ENCODE measurements at regions not wholly inside any gene's neighbourhood (a gene's known extent, or its start where the extent isn't known, plus 50 kb on each side); places are given as distances from the start of the nearest gene placed in this dataset.

DNA sequence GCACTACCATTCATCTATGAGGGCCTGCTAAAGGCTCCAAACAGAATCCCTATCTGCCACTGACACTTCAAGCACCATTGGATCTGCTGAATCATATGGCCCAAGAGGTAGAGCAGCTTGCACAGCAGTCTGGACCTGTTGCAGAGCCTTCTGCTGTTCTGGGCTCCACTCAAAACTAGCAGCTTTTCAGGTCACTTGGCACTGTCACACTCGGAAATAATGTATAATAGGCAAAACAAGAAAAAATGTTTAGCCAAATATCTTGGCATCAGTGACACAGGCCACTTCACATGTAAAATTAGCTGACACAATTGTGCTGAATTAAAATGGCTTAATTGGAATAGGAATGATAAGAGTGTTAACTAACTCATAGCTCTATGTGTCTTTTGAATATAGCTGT, 1182.9 kb upstream of the LRRTM3 start:
- Histone ChIP-seq H3K36me3 (ENCODE audit: control insufficient read depth in 2 of 2, insufficient read depth in 2 of 2, low read length in 1 of 2) (no peaks in the 10 kb centered on the region), H3K9me3 (ENCODE audit: control insufficient read depth in 2 of 2, insufficient read depth in 1 of 2, low read depth in 1 of 2, low read length in 1 of 2) (no peaks in the 10 kb centered on the region), H3K27me3 (ENCODE audit: control insufficient read depth in 1 of 2, insufficient read depth in 2 of 2, low read length in 2 of 2) (no peaks in the 10 kb centered on the region), H3K27ac (ENCODE audit: low read depth in 2 of 2, low read length in 1 of 2) (no peak overlapping the region), H3K4me3 (ENCODE audit: low read depth in 1 of 2, low read length in 2 of 2) (no peak overlapping the region), H3K4me1 (ENCODE audit: control insufficient read depth in 2 of 2, insufficient read depth in 2 of 2, low read length in 1 of 2) (no peaks in the 10 kb centered on the region)
- WGBS, 2 donors = 75 to 80% methylated on average over 1 of the region's 1 CpG

DNA sequence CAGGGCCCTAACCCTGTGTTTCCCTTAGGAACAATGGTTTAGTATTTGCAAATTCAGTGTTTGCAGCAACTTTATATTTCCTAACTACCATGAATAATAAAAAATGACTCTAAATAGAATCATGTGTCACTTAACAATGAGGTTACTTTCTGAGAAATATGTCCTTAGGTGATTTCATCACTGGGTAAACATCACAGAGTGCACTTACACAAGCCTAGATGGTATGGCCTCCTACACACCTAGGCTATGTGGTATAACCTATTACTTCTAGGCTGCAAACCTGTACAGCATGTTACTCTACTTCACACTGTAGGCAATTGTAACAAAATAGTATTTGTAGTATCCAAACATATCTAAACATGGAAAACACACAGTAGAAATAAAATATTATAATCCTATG, 1174.6 kb upstream of the LRRTM3 start:
- no peaks in the 10 kb centered on the region for H3K9me3 ChIP-seq (ENCODE audit: control insufficient read depth in 2 of 2, insufficient read depth in 1 of 2, low read depth in 1 of 2, low read length in 1 of 2)
- no peak overlapping the region for H3K4me3 ChIP-seq (ENCODE audit: low read depth in 1 of 2, low read length in 2 of 2)
- H3K27me3 ChIP-seq (ENCODE audit: control insufficient read depth in 1 of 2, insufficient read depth in 2 of 2, low read length in 2 of 2) = no peaks in the 10 kb centered on the region
- no peaks in the 10 kb centered on the region for H3K36me3 ChIP-seq (ENCODE audit: control insufficient read depth in 2 of 2, insufficient read depth in 2 of 2, low read length in 1 of 2)
- no peak overlapping the region for H3K27ac ChIP-seq (ENCODE audit: low read depth in 2 of 2, low read length in 1 of 2)
- no peaks in the 10 kb centered on the region for H3K4me1 ChIP-seq (ENCODE audit: control insufficient read depth in 2 of 2, insufficient read depth in 2 of 2, low read length in 1 of 2)

GRCh38 chr10:65751896-65752295, 1173.9 kb upstream of the LRRTM3 start:
- Histone ChIP-seq H3K9me3 (ENCODE audit: control insufficient read depth in 2 of 2, insufficient read depth in 1 of 2, low read depth in 1 of 2, low read length in 1 of 2) (no peaks in the 10 kb centered on the region), H3K4me3 (ENCODE audit: low read depth in 1 of 2, low read length in 2 of 2) (no peak overlapping the region), H3K4me1 (ENCODE audit: control insufficient read depth in 2 of 2, insufficient read depth in 2 of 2, low read length in 1 of 2) (no peaks in the 10 kb centered on the region), H3K27me3 (ENCODE audit: control insufficient read depth in 1 of 2, insufficient read depth in 2 of 2, low read length in 2 of 2) (no peaks in the 10 kb centered on the region), H3K27ac (ENCODE audit: low read depth in 2 of 2, low read length in 1 of 2) (no peak overlapping the region), H3K36me3 (ENCODE audit: control insufficient read depth in 2 of 2, insufficient read depth in 2 of 2, low read length in 1 of 2) (no peaks in the 10 kb centered on the region)
- WGBS, 2 donors = 53 to 62% methylated on average over 1 of the region's 1 CpG

DNA sequence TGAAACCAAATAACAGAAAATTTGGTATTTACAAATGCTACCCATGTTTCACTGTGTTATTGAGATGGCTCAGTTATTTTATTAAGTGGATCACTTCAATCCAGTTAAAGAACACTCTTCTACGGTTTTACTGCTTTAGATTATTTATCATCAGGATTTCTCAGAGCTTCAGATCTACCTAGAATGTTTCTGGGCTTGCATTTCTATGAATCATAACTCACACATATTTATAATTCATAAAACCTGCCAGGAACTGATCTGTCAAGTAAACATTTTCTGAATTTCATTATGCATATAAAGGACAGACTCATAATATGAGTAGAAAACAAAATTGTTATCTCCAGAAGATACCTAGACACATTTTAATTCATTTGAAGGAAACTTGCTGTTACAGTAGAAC, 1172.3 kb upstream of the LRRTM3 start:
- H3K4me1 ChIP-seq (ENCODE audit: control insufficient read depth in 2 of 2, insufficient read depth in 2 of 2, low read length in 1 of 2) = no peaks in the 10 kb centered on the region
- no peaks in the 10 kb centered on the region for H3K9me3 ChIP-seq (ENCODE audit: control insufficient read depth in 2 of 2, insufficient read depth in 1 of 2, low read depth in 1 of 2, low read length in 1 of 2)
- no peak overlapping the region for H3K4me3 ChIP-seq (ENCODE audit: low read depth in 1 of 2, low read length in 2 of 2)
- 37 to 58% methylated on average over 1 of the region's 1 CpG for WGBS, 2 donors
- H3K27me3 ChIP-seq (ENCODE audit: control insufficient read depth in 1 of 2, insufficient read depth in 2 of 2, low read length in 2 of 2) = no peaks in the 10 kb centered on the region
- no peak overlapping the region for H3K27ac ChIP-seq (ENCODE audit: low read depth in 2 of 2, low read length in 1 of 2)
- no peaks in the 10 kb centered on the region for H3K36me3 ChIP-seq (ENCODE audit: control insufficient read depth in 2 of 2, insufficient read depth in 2 of 2, low read length in 1 of 2)

GRCh38 chr10:65754112-65754511, 1171.7 kb upstream of the LRRTM3 start:
- H3K4me3 ChIP-seq (ENCODE audit: low read depth in 1 of 2, low read length in 2 of 2) = no peak overlapping the region
- no peak overlapping the region for H3K27ac ChIP-seq (ENCODE audit: low read depth in 2 of 2, low read length in 1 of 2)
- H3K9me3 ChIP-seq (ENCODE audit: control insufficient read depth in 2 of 2, insufficient read depth in 1 of 2, low read depth in 1 of 2, low read length in 1 of 2) = no peaks in the 10 kb centered on the region
- no peaks in the 10 kb centered on the region for H3K27me3 ChIP-seq (ENCODE audit: control insufficient read depth in 1 of 2, insufficient read depth in 2 of 2, low read length in 2 of 2)
- H3K4me1 ChIP-seq (ENCODE audit: control insufficient read depth in 2 of 2, insufficient read depth in 2 of 2, low read length in 1 of 2) = no peaks in the 10 kb centered on the region
- H3K36me3 ChIP-seq (ENCODE audit: control insufficient read depth in 2 of 2, insufficient read depth in 2 of 2, low read length in 1 of 2) = no peaks in the 10 kb centered on the region
- 50 to 57% methylated on average over 2 of the region's 2 CpGs for WGBS, 2 donors

DNA sequence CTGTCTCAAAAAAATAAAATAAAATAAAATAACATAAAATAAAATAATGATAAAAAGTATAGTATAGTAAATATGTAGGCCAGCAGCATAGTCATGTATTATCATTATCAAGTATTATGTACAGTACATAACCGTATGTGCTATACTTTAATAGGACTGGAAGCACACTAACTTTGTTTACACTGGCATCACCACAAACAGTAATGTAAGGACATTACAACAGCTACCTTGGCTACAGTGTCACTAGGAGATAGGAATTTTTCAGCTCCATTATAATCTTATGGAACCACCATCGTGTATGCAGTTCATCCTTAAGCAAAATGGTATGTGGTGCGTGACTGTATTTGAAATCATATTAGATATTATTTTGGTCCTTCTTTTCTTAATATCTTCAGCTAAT, 1163.5 kb upstream of the LRRTM3 start:
- Histone ChIP-seq H3K4me1 (ENCODE audit: control insufficient read depth in 2 of 2, insufficient read depth in 2 of 2, low read length in 1 of 2) (no peaks in the 10 kb centered on the region), H3K36me3 (ENCODE audit: control insufficient read depth in 2 of 2, insufficient read depth in 2 of 2, low read length in 1 of 2) (no peaks in the 10 kb centered on the region), H3K4me3 (ENCODE audit: low read depth in 1 of 2, low read length in 2 of 2) (no peak overlapping the region), H3K27me3 (ENCODE audit: control insufficient read depth in 1 of 2, insufficient read depth in 2 of 2, low read length in 2 of 2) (no peaks in the 10 kb centered on the region), H3K27ac (ENCODE audit: low read depth in 2 of 2, low read length in 1 of 2) (no peak overlapping the region), H3K9me3 (ENCODE audit: control insufficient read depth in 2 of 2, insufficient read depth in 1 of 2, low read depth in 1 of 2, low read length in 1 of 2) (no peaks in the 10 kb centered on the region)
- WGBS, 2 donors = 93 to 94% methylated on average over 3 of the region's 3 CpGs

DNA sequence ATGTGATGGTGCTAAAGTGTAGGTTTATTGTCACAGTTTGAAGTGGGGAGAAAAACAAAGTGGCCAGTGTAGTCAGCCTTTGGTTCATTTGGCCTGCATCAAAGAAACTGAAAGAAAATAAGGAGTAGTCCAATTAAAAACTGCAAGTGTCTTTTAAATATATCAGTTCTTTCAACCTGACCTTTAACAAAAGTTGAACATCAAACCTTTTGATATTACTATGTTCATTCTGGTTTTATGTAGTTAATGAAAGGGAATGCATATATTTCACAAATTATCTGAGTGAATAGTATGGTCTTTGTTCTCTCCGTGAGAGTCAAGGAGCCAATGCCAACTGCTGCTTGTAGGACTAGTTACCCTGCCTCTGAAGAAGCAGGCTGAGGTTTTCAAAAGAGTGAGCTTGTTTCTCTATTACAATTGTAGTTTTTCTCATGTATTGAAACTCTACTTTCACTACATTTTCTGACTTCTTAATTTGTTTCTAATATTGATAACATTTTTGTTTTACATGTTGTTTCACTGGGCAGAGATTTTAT, 1160.8 kb upstream of the LRRTM3 start:
- Histone ChIP-seq H3K27ac (ENCODE audit: low read depth in 2 of 2, low read length in 1 of 2) (no peak overlapping the region), H3K4me3 (ENCODE audit: low read depth in 1 of 2, low read length in 2 of 2) (no peak overlapping the region), H3K4me1 (ENCODE audit: control insufficient read depth in 2 of 2, insufficient read depth in 2 of 2, low read length in 1 of 2) (no peaks in the 10 kb centered on the region), H3K27me3 (ENCODE audit: control insufficient read depth in 1 of 2, insufficient read depth in 2 of 2, low read length in 2 of 2) (no peaks in the 10 kb centered on the region), H3K9me3 (ENCODE audit: control insufficient read depth in 2 of 2, insufficient read depth in 1 of 2, low read depth in 1 of 2, low read length in 1 of 2) (no peaks in the 10 kb centered on the region), H3K36me3 (ENCODE audit: control insufficient read depth in 2 of 2, insufficient read depth in 2 of 2, low read length in 1 of 2) (no peaks in the 10 kb centered on the region)
- WGBS, 2 donors = 66 to 72% methylated on average over 1 of the region's 1 CpG

GRCh38 chr10:65769828-65770227, 1156.0 kb upstream of the LRRTM3 start:
- 64 to 80% methylated on average over 1 of the region's 1 CpG for WGBS, 2 donors
- H3K27ac ChIP-seq (ENCODE audit: low read depth in 2 of 2, low read length in 1 of 2) = no peak overlapping the region

GRCh38 chr10:65778753-65779152, 1147.1 kb upstream of the LRRTM3 start:
- 83 to 89% methylated on average over 6 of the region's 6 CpGs for WGBS, 2 donors
- no peak overlapping the region for H3K27ac ChIP-seq (ENCODE audit: low read depth in 2 of 2, low read length in 1 of 2)
- no peaks in the 10 kb centered on the region for H3K9me3 ChIP-seq (ENCODE audit: control insufficient read depth in 2 of 2, insufficient read depth in 1 of 2, low read depth in 1 of 2, low read length in 1 of 2)
- H3K4me1 ChIP-seq (ENCODE audit: control insufficient read depth in 2 of 2, insufficient read depth in 2 of 2, low read length in 1 of 2) = no peaks in the 10 kb centered on the region
- no peaks in the 10 kb centered on the region for H3K36me3 ChIP-seq (ENCODE audit: control insufficient read depth in 2 of 2, insufficient read depth in 2 of 2, low read length in 1 of 2)
- no peaks in the 10 kb centered on the region for H3K27me3 ChIP-seq (ENCODE audit: control insufficient read depth in 1 of 2, insufficient read depth in 2 of 2, low read length in 2 of 2)
- no peak overlapping the region for H3K4me3 ChIP-seq (ENCODE audit: low read depth in 1 of 2, low read length in 2 of 2)

More at GRCh38 chr10:65769828-65770227, 1156.0 kb upstream of the LRRTM3 start:
- Histone ChIP-seq H3K27me3 (ENCODE audit: control insufficient read depth in 1 of 2, insufficient read depth in 2 of 2, low read length in 2 of 2) (no peaks in the 10 kb centered on the region), H3K9me3 (ENCODE audit: control insufficient read depth in 2 of 2, insufficient read depth in 1 of 2, low read depth in 1 of 2, low read length in 1 of 2) (no peaks in the 10 kb centered on the region), H3K4me1 (ENCODE audit: control insufficient read depth in 2 of 2, insufficient read depth in 2 of 2, low read length in 1 of 2) (no peaks in the 10 kb centered on the region), H3K4me3 (ENCODE audit: low read depth in 1 of 2, low read length in 2 of 2) (no peak overlapping the region), H3K36me3 (ENCODE audit: control insufficient read depth in 2 of 2, insufficient read depth in 2 of 2, low read length in 1 of 2) (no peaks in the 10 kb centered on the region)

DNA sequence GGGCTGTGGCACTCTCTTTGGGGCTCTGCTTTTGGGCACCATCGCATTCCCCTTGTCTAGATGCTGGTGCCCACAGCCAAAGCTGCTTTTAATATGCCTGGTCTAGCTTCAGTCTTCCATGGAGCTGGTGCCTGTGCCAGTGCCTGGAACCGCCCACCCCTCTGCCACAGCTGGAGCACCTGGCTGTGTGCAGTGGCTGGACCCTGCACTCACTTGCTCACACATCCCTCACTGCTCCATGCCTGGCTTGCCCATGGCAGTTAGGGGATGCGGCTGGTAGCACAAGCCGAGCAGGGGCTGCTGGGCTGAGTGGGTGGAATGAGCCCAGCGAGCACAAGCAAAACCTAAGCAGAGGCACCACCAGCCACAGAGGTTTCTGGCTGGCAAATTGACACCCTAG, 1145.9 kb upstream of the LRRTM3 start:
- Histone ChIP-seq H3K36me3 (ENCODE audit: control insufficient read depth in 2 of 2, insufficient read depth in 2 of 2, low read length in 1 of 2) (no peaks in the 10 kb centered on the region), H3K4me3 (ENCODE audit: low read depth in 1 of 2, low read length in 2 of 2) (no peak overlapping the region), H3K27me3 (ENCODE audit: control insufficient read depth in 1 of 2, insufficient read depth in 2 of 2, low read length in 2 of 2) (no peaks in the 10 kb centered on the region), H3K9me3 (ENCODE audit: control insufficient read depth in 2 of 2, insufficient read depth in 1 of 2, low read depth in 1 of 2, low read length in 1 of 2) (no peaks in the 10 kb centered on the region), H3K4me1 (ENCODE audit: control insufficient read depth in 2 of 2, insufficient read depth in 2 of 2, low read length in 1 of 2) (no peaks in the 10 kb centered on the region), H3K27ac (ENCODE audit: low read depth in 2 of 2, low read length in 1 of 2) (no peak overlapping the region)
- WGBS, 2 donors = 92 to 93% methylated on average over 5 of the region's 5 CpGs

Measured in esophagus (tissue), 2 donors.